ENCODE measurements at regions not wholly inside any gene's neighbourhood (a gene's known extent, or its start where the extent isn't known, plus 50 kb on each side); places are given as distances from the start of the nearest gene placed in this dataset.

- Histone ChIP-seq H3K56ac (replicated peaks; ENCODE audit: insufficient read length, low read depth, low read length) (no peak overlapping the region), H3K27me3 (replicated peaks in 1 of 4; ENCODE audit: control insufficient read depth in 3 of 4, extremely low read depth in 1 of 4, insufficient read depth in 3 of 4, low read length in 3 of 4) (peaks cover 57 to 97% (median 86%) of the 10 kb centered on the region in 4 experiments), H3K14ac (ENCODE audit: insufficient read length) (no peak overlapping the region), H2AK5ac (ENCODE audit: low read depth, low read length) (no peak overlapping the region), H2BK5ac (ENCODE audit: low read depth, low read length) (no peak overlapping the region), H4K91ac (replicated peaks; ENCODE audit: insufficient read length, low read length) (no peak overlapping the region), H3K23ac (ENCODE audit: insufficient read length) (no peak overlapping the region), H3K23me2 (ENCODE audit: low read depth, low read length) (no peaks in the 10 kb centered on the region), H3K4me1 (replicated peaks in 1 of 4; ENCODE audit: control insufficient read depth in 3 of 4, insufficient read depth in 4 of 4, low read length in 3 of 4) (no peaks in the 10 kb centered on the region), H3K9ac (replicated peaks in 1 of 4; ENCODE audit: extremely low read depth in 1 of 4, low read depth in 3 of 4, low read length in 3 of 4) (no peak overlapping the region), H3K79me2 (ENCODE audit: control insufficient read depth in 1 of 2, insufficient read depth in 2 of 2, low read length in 2 of 2) (no peaks in the 10 kb centered on the region), H4K20me1 (replicated peaks in 1 of 2; ENCODE audit: control insufficient read depth in 1 of 2, insufficient read depth in 2 of 2, low read length in 2 of 2) (peaks cover 0 to 2% of the 10 kb centered on the region in 2 experiments), H3K4me2 (ENCODE audit: insufficient read depth in 1 of 2, low read depth in 2 of 2, low read length in 2 of 2) (no peak overlapping the region), H3K9me3 (ENCODE audit: insufficient read depth in 2 of 2, low read depth in 1 of 2, low read length in 1 of 2) (no peaks in the 10 kb centered on the region), H3K4me3 (ENCODE audit: extremely low read depth in 1 of 4, insufficient read depth in 2 of 4, low read depth in 3 of 4, low read length in 4 of 4) (no peak overlapping the region), H2BK20ac (ENCODE audit: low read length) (no peak overlapping the region), H4K8ac (ENCODE audit: extremely low read depth, insufficient read depth, low read length) (no peak overlapping the region), H3K27ac (ENCODE audit: low read depth, low read length) (no peak overlapping the region), H3K18ac (ENCODE audit: extremely low read depth, low read length) (no peak overlapping the region), H2BK120ac (replicated peaks; ENCODE audit: low read depth, low read length) (no peak overlapping the region), H2BK12ac (ENCODE audit: low read depth, low read length) (no peak overlapping the region), H2BK15ac (ENCODE audit: low read length) (no peak overlapping the region), H3K4ac (replicated peaks; ENCODE audit: insufficient read length, low read depth, low read length) (no peak overlapping the region), H3K79me1 (ENCODE audit: low read depth, low read length) (no peaks in the 10 kb centered on the region), H2AFZ (ENCODE audit: low read length) (no peak overlapping the region), H4K5ac (ENCODE audit: insufficient read length, low read depth, low read length) (no peak overlapping the region), H3K36me3 (ENCODE audit: control insufficient read depth in 2 of 4, insufficient read depth in 4 of 4, low read length in 3 of 4) (no peaks in the 10 kb centered on the region)
- DNase-seq (ENCODE audit: low read depth in 1 of 2, low spot score in 2 of 2) = no peak
- ChIA-PET CTCF (ENCODE audit: partially characterized antibody) (no interaction called here), POLR2A (ENCODE audit: partially characterized antibody) (no interaction called here)
- no peak for TF ChIP-seq CREB1 (IDR thresholded peaks at IDR 0.05)
- no peak for FAIRE-seq
- WGBS, 2 experiments (ENCODE audit: extremely low coverage in 1 of 2, insufficient coverage in 1 of 2, insufficient read length in 1 of 2, insufficient replicate concordance in 2 of 2, low coverage in 1 of 2, low lambda C conversion rate in 2 of 2, missing lambda C conversion rate in 1 of 2) = 65% methylated on average over 1 of the region's 1 CpG; no CpG with 5 or more reads in 1 of the 2 experiments
Measured at GRCh38 chr22:22150457-22150856, 94.1 kb upstream of the VPREB1 start.
